HepG2 (cell line): ENCODE measurements at regions not wholly inside any gene's neighbourhood (a gene's known extent, or its start where the extent isn't known, plus 50 kb on each side); places are given as distances from the start of the nearest gene placed in this dataset.

ENCODE experiments used
- ATAC-seq: fragments of 200-7000 bp; cut with Tn5 transposase; 3 replicates; pipeline ENCODE4 v1.9.1; 2020; ENCODE audit warnings: mild to moderate bottlenecking, moderate library complexity
- BruUV-seq: library from RNA; stranded (reverse); fragments of 400-500 nt; replicated peaks from 2 replicates; lab custom pipeline; 2021; lab: Mats Ljungman, UMichigan
- CTCF ChIA-PET: fragments of 300-600 bp; formaldehyde crosslinking; extraction: SDS; loops from one replicate; lab custom pipeline; 2021; ENCODE audit warnings: low total read pairs, inconsistent platforms, low intra/inter-chr PET ratio; lab: Yijun Ruan, JAX
- POLR2A ChIA-PET: fragments of 350-600 bp; sonication (Branson Sonifier 250); formaldehyde crosslinking; loops from one replicate; lab custom pipeline; 2020; ENCODE audit warnings: antibody characterized with exemption, inconsistent platforms; lab: Yijun Ruan, JAX
- DNase-seq: peaks from one replicate; pipeline ENCODE4 v3.0.0-alpha.2; 2015; ENCODE audit warnings: low spot score
- FAIRE-seq: peaks from 3 replicates; lab custom pipeline; 2011; peaks lifted over from hg19 to GRCh38; lab: Jason Lieb, UNC
- H2AFZ ChIP-seq: one replicate; pipeline ENCODE4 v1.6.1; 2011; ENCODE audit warnings: low read length, inconsistent platforms
- H3K27ac ChIP-seq: fragments of 300-600 bp; 3 replicates; pipeline ENCODE4 v1.8.0; 2011; ENCODE audit warnings: mixed run types, mild to moderate bottlenecking, mixed read lengths, low read length, inconsistent platforms; ENCODE audit not compliant: insufficient read depth; ENCODE audit errors: extremely low read length
- H3K27me3 ChIP-seq, 2 experiments: fragments of 200-600 bp in 1 of 2; 2 replicates in 1 of 2; 3 replicates in 1 of 2; pipeline versions ENCODE4 v1.6.0 to v1.8.0; 2011; ENCODE audit warnings: low read length in 2 of 2, mild to moderate bottlenecking in 2 of 2, moderate library complexity in 2 of 2, inconsistent platforms in 1 of 2; ENCODE audit not compliant: insufficient read depth in 2 of 2, control insufficient read depth in 1 of 2
- H3K36me3 ChIP-seq, 2 experiments: fragments of 200-600 bp in 1 of 2; replicated peaks in 1 of 2; 2 replicates in 1 of 2; 3 replicates in 1 of 2; pipeline versions ENCODE4 v1.5.1 to v1.8.0; 2011; ENCODE audit warnings: low read length in 2 of 2, inconsistent platforms in 1 of 2; ENCODE audit not compliant: insufficient read depth in 2 of 2, control insufficient read depth in 1 of 2
- H3K4me1 ChIP-seq: 2 replicates; pipeline ENCODE4 v1.5.1; 2012; ENCODE audit warnings: low read length, inconsistent platforms; ENCODE audit not compliant: insufficient read depth
- H3K4me2 ChIP-seq: 2 replicates; pipeline ENCODE4 v1.6.0; 2011; ENCODE audit warnings: low read depth, low read length, inconsistent platforms
- H3K4me3 ChIP-seq, 3 experiments: fragments of 200-600 bp in 1 of 3; sonication (generic), shearing (Covaris generic) in 1 of 3; replicated peaks in 1 of 3; 2 replicates each; pipeline ENCODE4 v1.5.1; 2011 to 2016; ENCODE audit warnings: low read length in 3 of 3, inconsistent platforms in 2 of 3, low read depth in 2 of 3, mild to moderate bottlenecking in 2 of 3, control low read depth in 1 of 3, mixed read lengths in 1 of 3; ENCODE audit not compliant: insufficient read depth in 1 of 3
- H3K79me2 ChIP-seq: one replicate; pipeline ENCODE4 v1.6.1; 2011; ENCODE audit warnings: low read length, inconsistent platforms; ENCODE audit not compliant: insufficient read depth
- H3K9ac ChIP-seq: 2 replicates; pipeline ENCODE4 v1.6.0; 2011; ENCODE audit warnings: mild to moderate bottlenecking, low read depth, low read length, inconsistent platforms; ENCODE audit not compliant: insufficient read depth
- H3K9me3 ChIP-seq: 2 replicates; pipeline ENCODE4 v1.5.1; 2012; ENCODE audit warnings: mild to moderate bottlenecking, low read length
- H4K20me1 ChIP-seq: 2 replicates; pipeline ENCODE4 v1.6.0; 2011; ENCODE audit warnings: inconsistent platforms, mild to moderate bottlenecking, low read length, moderate library complexity; ENCODE audit not compliant: insufficient read depth
- AHR ChIP-seq: IDR thresholded peaks from 2 replicates; pipeline ENCODE4 v1.6.1; 2018; ENCODE audit warnings: missing genetic modification reagents, missing compliant biosample characterization
- HOXA3 ChIP-seq: sonication (generic); formaldehyde crosslinking; IDR thresholded peaks from 2 replicates; pipeline ENCODE4 v1.5.0; 2020; ENCODE audit warnings: missing genetic modification reagents
- MEIS1 ChIP-seq: sonication (generic); formaldehyde crosslinking; IDR thresholded peaks from 2 replicates; pipeline ENCODE4 v1.9.0; 2021; ENCODE audit warnings: mild to moderate bottlenecking, missing genetic modification reagents, moderate library complexity, borderline replicate concordance
- NKX3-1 ChIP-seq: sonication (generic); formaldehyde crosslinking; IDR thresholded peaks from 2 replicates; pipeline ENCODE4 v1.5.0; 2020; ENCODE audit warnings: missing genetic modification reagents
- SIX4 ChIP-seq: sonication (generic); formaldehyde crosslinking; IDR thresholded peaks from 2 replicates; pipeline ENCODE4 v1.4.0; 2020; ENCODE audit warnings: missing genetic modification reagents
- ZNF264 ChIP-seq: sonication (generic); formaldehyde crosslinking; IDR thresholded peaks from 2 replicates; pipeline ENCODE4 v1.4.0; 2020; ENCODE audit warnings: missing genetic modification reagents
- ZNF329 ChIP-seq: sonication (generic); formaldehyde crosslinking; IDR thresholded peaks from 2 replicates; pipeline ENCODE4 v1.9.0; 2021; ENCODE audit warnings: low read depth, mild to moderate bottlenecking, missing genetic modification reagents
- ZNF343 ChIP-seq: sonication (generic); formaldehyde crosslinking; IDR thresholded peaks from 2 replicates; pipeline ENCODE4 v1.4.0; 2020; ENCODE audit warnings: mild to moderate bottlenecking, missing genetic modification reagents
- ZNF414 ChIP-seq: sonication (generic); formaldehyde crosslinking; IDR thresholded peaks from 2 replicates; pipeline ENCODE4 v1.5.0; 2020; ENCODE audit warnings: missing genetic modification reagents
- ZNF720 ChIP-seq: sonication (generic); formaldehyde crosslinking; IDR thresholded peaks from 2 replicates; pipeline ENCODE4 v1.4.0; 2020; ENCODE audit warnings: missing genetic modification reagents
- WGBS: methylation state at CpG from one replicate; pipeline ENCODE4 v1.1.6; 2017; ENCODE audit warnings: low lambda C conversion rate; 5-methylcytosine and 5-hydroxymethylcytosine counted together
- in situ Hi-C: cut with HindIII; loops from 2 replicates; pipeline ENCODE4 v1.10.0; 2017; ENCODE audit warnings: low pct_unique_long_range_greater_than_20kb; ENCODE audit not compliant: extremely low pct_ligation_motif_present
- intact Hi-C: fragments of 100-400 bp; cut with micrococcal nuclease; formaldehyde crosslinking; loops from one replicate; pipeline ENCODE4 v1.10.0; 2022; ENCODE audit not compliant: unreplicated experiment
- TF ChIP-seq, protein P1 (sequence below): sonication (generic); formaldehyde crosslinking; IDR thresholded peaks from 2 replicates; pipeline ENCODE4 v1.5.0; 2020; ENCODE audit warnings: missing genetic modification reagents, mild to moderate bottlenecking, borderline replicate concordance
- TF ChIP-seq, protein P2 (sequence below): fragments of 450-650 bp; IDR thresholded peaks from 2 replicates; pipeline ENCODE4 v1.6.1; 2016

DNA sequence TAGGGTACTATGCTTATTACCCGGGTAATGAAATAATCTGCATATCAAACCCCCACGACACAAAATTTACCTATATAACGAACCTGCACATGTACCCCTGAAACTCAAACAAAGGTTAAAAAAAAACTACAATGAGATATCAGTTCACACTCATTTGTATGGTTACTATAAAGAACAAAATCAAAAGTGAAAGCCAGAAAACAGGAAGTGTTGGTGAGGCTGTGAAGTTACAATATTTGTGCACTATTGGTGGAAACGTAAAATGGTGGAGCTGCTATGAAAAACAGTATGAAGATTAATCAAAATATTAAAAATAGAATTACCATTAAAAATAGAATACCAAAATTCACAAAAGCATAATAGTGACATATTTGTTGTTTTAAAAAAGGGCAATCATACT is 128.9 kb downstream of the ZIC1 start:
- Histone ChIP-seq H3K36me3 (no peaks in the 10 kb centered on the region), H2AFZ (no peak overlapping the region), H4K20me1 (no peaks in the 10 kb centered on the region)
- TF ChIP-seq AHR, result no peak
- no peak for TF ChIP-seq HOXA3 (CRISPR knock-in tag)
- TF ChIP-seq SIX4, result no peak
- TF ChIP-seq, protein P1, sequence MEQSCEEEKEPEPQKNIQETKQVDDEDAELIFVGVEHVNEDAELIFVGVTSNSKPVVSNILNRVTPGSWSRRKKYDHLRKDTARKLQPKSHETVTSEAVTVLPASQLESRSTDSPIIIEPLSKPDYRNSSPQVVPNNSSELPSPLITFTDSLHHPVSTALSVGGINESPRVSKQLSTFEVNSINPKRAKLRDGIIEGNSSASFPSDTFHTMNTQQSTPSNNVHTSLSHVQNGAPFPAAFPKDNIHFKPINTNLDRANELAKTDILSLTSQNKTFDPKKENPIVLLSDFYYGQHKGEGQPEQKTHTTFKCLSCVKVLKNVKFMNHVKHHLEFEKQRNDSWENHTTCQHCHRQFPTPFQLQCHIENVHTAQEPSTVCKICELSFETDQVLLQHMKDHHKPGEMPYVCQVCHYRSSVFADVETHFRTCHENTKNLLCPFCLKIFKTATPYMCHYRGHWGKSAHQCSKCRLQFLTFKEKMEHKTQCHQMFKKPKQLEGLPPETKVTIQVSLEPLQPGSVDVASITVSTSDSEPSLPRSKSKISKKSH, result no peak
- TF ChIP-seq ZNF343 (CRISPR knock-in tag), result no peak
- TF ChIP-seq MEIS1 (CRISPR knock-in tag), result no peak
- TF ChIP-seq ZNF329 (CRISPR knock-in tag), result no peak
- TF ChIP-seq ZNF264 (CRISPR knock-in tag), result no peak
- TF ChIP-seq, all 625 proteins: peak for 0
- CTCF ChIA-PET, result no interaction called here
- DNase-seq, result no peak
- H3K9ac ChIP-seq, result no peak overlapping the region
- no peaks in the 10 kb centered on the region for H3K4me1 ChIP-seq
- no peaks in the 10 kb centered on the region for H3K27me3 ChIP-seq
- intact Hi-C loops (no loop called here), in situ Hi-C loops (no loop called here)
- 2% methylated on average over 4 of the region's 4 CpGs for WGBS
- H3K4me3 ChIP-seq, result no peak overlapping the region
- H3K9me3 ChIP-seq, result peaks cover 20% of the 10 kb centered on the region
- no peak overlapping the region for H3K27ac ChIP-seq
- POLR2A ChIA-PET, result no interaction called here
- H3K4me2 ChIP-seq, result no peak overlapping the region
- no peaks in the 10 kb centered on the region for H3K79me2 ChIP-seq
- ATAC-seq, result no peak
- BruUV-seq, result no TSS peak
- FAIRE-seq, result no peak

GRCh38 chr3:147540921-147541320 is 131.8 kb downstream of the ZIC1 start:
- Histone ChIP-seq H3K4me2 (no peak overlapping the region), H3K79me2 (no peaks in the 10 kb centered on the region), H3K27me3 (no peaks in the 10 kb centered on the region), H3K4me3 (no peak overlapping the region), H3K36me3 (no peaks in the 10 kb centered on the region), H3K4me1 (no peaks in the 10 kb centered on the region), H2AFZ (no peak overlapping the region), H4K20me1 (no peaks in the 10 kb centered on the region), H3K27ac (no peak overlapping the region), H3K9ac (no peak overlapping the region), H3K9me3 (peaks cover 20% of the 10 kb centered on the region)
- no TSS peak for BruUV-seq
- no peak for ATAC-seq
- no peak for DNase-seq
- ChIA-PET POLR2A (no interaction called here), CTCF (no interaction called here)
- in situ Hi-C loops (no loop called here), intact Hi-C loops (no loop called here)
- no peak for FAIRE-seq
- no peak for TF ChIP-seq NKX3-1 (CRISPR knock-in tag)
- no peak for TF ChIP-seq ZNF720
- no peak for TF ChIP-seq ZNF414
- TF ChIP-seq, protein P2, sequence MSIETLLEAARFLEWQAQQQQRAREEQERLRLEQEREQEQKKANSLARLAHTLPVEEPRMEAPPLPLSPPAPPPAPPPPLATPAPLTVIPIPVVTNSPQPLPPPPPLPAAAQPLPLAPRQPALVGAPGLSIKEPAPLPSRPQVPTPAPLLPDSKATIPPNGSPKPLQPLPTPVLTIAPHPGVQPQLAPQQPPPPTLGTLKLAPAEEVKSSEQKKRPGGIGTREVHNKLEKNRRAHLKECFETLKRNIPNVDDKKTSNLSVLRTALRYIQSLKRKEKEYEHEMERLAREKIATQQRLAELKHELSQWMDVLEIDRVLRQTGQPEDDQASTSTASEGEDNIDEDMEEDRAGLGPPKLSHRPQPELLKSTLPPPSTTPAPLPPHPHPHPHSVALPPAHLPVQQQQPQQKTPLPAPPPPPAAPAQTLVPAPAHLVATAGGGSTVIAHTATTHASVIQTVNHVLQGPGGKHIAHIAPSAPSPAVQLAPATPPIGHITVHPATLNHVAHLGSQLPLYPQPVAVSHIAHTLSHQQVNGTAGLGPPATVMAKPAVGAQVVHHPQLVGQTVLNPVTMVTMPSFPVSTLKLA, result no peak
